Right hindlimb (tissue), 1 donor: ENCODE measurements at regions not wholly inside any gene's neighbourhood (a gene's known extent, or its start where the extent isn't known, plus 50 kb on each side); places are given as distances from the start of the nearest gene placed in this dataset.

Experiments
- DNase-seq: peaks from one replicate; pipeline ENCODE4 v3.0.0-alpha.2; 2018

GRCh38 chr1:219109424-219110018 is 64.2 kb upstream of the LYPLAL1 start:
- no peak for DNase-seq

DNA sequence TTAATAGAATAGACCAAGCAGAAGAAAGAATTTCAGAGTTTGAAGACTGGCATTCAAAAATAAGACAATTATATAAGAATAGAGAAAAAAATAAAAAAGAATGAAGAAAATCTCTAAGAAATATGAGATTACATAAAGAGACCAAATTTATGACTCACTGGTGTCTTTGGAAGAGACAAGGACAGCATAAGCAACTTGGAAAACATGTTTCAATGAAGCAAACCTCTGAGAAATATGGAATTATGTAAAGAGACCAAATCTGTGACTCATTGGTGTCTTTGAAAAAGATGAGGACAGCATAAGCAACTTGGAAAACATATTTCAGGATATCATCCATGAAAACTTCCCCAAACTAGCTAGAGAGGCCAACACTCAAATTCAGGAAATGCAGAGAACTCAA is 60.4 kb upstream of the LYPLAL1 start:
- DNase-seq: no peak

GRCh38 chr1:219114014-219114413 is 59.7 kb upstream of the LYPLAL1 start:
- DNase-seq: no peak

- DNase-seq: no peak
Measured at GRCh38 chr1:219119839-219120238, 53.8 kb upstream of the LYPLAL1 start.

DNA sequence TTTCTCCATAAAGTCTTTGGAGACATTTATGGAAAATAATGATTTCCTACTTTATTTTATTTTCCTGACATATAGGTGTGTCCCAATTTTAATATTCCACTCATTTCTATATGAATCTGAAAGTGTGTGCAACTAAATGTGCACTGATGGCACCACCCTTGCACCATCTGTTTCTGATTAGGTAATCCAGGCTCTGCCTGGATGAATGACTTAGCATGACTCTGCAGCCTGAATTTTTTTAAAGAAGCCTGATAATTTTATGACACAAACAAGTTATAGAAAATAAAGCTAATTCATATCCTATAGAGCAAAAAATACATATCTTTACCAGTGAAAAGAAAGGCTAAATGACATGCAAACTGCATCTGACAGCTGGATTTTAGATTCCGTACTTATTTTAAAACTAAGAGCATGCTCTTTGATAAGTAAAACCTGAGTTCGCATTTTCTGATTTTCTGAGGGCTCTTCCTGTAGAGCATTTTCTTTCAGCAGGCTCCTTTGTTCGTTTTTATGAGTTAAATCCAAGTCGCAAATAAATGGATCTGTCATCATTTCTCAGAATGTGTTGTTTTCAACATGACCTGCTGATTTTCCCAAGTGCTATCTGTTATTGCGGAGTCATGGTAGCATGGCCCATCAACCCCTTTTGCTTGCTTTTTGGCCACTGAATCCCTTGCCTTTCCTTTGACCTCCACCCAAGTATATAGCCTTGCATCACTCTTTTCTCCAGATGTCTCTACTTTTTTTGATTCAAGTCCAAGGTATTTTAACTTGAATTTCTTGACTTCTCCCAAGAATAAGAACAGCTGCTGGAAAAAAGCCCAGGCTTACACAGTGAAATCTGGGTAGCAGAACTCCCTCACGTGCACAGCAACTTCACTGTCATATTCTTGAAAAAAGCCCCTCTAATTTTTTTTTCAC is 52.8 kb upstream of the LYPLAL1 start:
- peak; percentile 79 for DNase-seq

DNA sequence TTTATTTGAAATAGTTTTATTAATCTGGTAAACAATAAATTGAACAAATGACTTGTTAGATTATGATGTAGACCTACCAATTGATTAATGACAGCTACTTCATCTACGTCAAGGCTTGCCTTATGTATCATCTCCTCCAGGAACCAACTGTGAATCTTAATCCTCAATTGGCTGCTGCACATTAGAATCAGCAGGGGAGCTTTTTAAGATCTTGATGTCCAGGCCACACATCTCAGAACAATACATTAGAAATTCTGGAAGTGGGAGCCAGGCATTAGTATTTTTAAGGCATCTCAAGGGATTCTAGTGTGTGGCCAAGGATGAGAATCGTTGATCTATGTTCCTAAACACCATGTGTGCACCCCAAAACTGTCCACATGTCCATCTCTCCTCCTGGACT is 52.0 kb upstream of the LYPLAL1 start:
- DNase-seq: no peak

GRCh38 chr1:219123036-219123435 is 50.6 kb upstream of the LYPLAL1 start:
- DNase-seq: peak; percentile 52
